ENCODE measurements at regions not wholly inside any gene's neighbourhood (a gene's known extent, or its start where the extent isn't known, plus 50 kb on each side); places are given as distances from the start of the nearest gene placed in this dataset.

DNA sequence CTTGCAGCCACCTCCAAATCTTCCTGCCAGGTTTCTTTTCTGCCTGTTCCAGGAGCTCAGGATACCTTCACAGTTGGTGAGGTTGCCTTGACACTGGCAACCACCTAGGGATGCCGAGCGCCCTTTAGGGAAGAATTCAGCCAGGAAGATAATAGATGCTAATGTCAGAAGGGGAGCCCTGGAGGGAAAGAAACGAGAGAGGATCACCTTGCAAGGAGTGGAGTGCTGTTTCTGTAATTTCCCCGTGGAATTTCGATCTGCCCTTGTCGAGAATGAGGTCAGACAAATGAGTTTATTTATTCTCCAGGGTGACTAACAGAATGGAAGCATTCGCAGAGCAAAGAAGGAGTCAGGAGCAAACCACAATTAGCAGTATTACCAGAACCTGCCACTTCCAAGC is 315.8 kb upstream of the KAZN start:
- TF ChIP-seq, protein P1, sequence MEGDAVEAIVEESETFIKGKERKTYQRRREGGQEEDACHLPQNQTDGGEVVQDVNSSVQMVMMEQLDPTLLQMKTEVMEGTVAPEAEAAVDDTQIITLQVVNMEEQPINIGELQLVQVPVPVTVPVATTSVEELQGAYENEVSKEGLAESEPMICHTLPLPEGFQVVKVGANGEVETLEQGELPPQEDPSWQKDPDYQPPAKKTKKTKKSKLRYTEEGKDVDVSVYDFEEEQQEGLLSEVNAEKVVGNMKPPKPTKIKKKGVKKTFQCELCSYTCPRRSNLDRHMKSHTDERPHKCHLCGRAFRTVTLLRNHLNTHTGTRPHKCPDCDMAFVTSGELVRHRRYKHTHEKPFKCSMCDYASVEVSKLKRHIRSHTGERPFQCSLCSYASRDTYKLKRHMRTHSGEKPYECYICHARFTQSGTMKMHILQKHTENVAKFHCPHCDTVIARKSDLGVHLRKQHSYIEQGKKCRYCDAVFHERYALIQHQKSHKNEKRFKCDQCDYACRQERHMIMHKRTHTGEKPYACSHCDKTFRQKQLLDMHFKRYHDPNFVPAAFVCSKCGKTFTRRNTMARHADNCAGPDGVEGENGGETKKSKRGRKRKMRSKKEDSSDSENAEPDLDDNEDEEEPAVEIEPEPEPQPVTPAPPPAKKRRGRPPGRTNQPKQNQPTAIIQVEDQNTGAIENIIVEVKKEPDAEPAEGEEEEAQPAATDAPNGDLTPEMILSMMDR (IDR thresholded peaks at IDR 0.05): no peak
- TF ChIP-seq EP300 (IDR thresholded peaks at IDR 0.05; ENCODE audit: low read depth): no peak
- no peak for TF ChIP-seq POLR2AphosphoS5 (IDR thresholded peaks at IDR 0.05)
